ENCODE measurements at regions not wholly inside any gene's neighbourhood (a gene's known extent, or its start where the extent isn't known, plus 50 kb on each side); places are given as distances from the start of the nearest gene placed in this dataset.

- Mint-ChIP-seq H3K4me1 (ENCODE audit: low read depth in 2 of 2) (no peaks in the 10 kb centered on the region), H3K27me3 (peaks cover 8 to 11% of the 10 kb centered on the region in 2 donors), H3K9me3 (no peaks in the 10 kb centered on the region), H3K4me3 (no peak overlapping the region), H3K36me3 (ENCODE audit: insufficient read depth) (no peaks in the 10 kb centered on the region), H3K27ac (no peak overlapping the region)
- ATAC-seq (replicated peaks): no peak
- DNase-seq: no peak
Observed at GRCh38 chr3:30222441-30222840, 384.0 kb upstream of the TGFBR2 start.

- Mint-ChIP-seq H3K27me3 (peaks cover 8 to 11% of the 10 kb centered on the region in 2 donors), H3K9me3 (no peaks in the 10 kb centered on the region), H3K27ac (no peak overlapping the region), H3K4me3 (no peak overlapping the region), H3K36me3 (ENCODE audit: insufficient read depth) (no peaks in the 10 kb centered on the region), H3K4me1 (ENCODE audit: low read depth in 2 of 2) (peaks cover 0 to 1% of the 10 kb centered on the region in 2 donors)
- ATAC-seq (replicated peaks): no peak
- DNase-seq: no peak
Observed at GRCh38 chr3:30225021-30225420, 381.4 kb upstream of the TGFBR2 start.

- Mint-ChIP-seq H3K36me3 (ENCODE audit: insufficient read depth) (no peaks in the 10 kb centered on the region), H3K27me3 (peaks cover 8 to 11% of the 10 kb centered on the region in 2 donors), H3K9me3 (no peaks in the 10 kb centered on the region), H3K27ac (no peak overlapping the region), H3K4me1 (ENCODE audit: low read depth in 2 of 2) (peaks cover 0 to 1% of the 10 kb centered on the region in 2 donors), H3K4me3 (no peak overlapping the region)
- DNase-seq: no peak
- ATAC-seq (replicated peaks): no peak
Observed at GRCh38 chr3:30226601-30227151, 379.7 kb upstream of the TGFBR2 start.

- no peak for ATAC-seq (replicated peaks)
- H3K36me3 Mint-ChIP-seq (ENCODE audit: insufficient read depth): no peaks in the 10 kb centered on the region
- no peaks in the 10 kb centered on the region for H3K9me3 Mint-ChIP-seq
- H3K27me3 Mint-ChIP-seq: peaks cover 8% of the 10 kb centered on the region in 2 donors
- H3K4me3 Mint-ChIP-seq: no peak overlapping the region
- peaks cover 0 to 1% of the 10 kb centered on the region in 2 donors for H3K4me1 Mint-ChIP-seq (ENCODE audit: low read depth in 2 of 2)
- no peak overlapping the region for H3K27ac Mint-ChIP-seq
- no peak for DNase-seq
Observed at GRCh38 chr3:30227571-30228301, 378.7 kb upstream of the TGFBR2 start.

- Mint-ChIP-seq H3K36me3 (ENCODE audit: insufficient read depth) (no peaks in the 10 kb centered on the region), H3K27ac (no peak overlapping the region), H3K4me1 (ENCODE audit: low read depth in 2 of 2) (peaks cover 0 to 1% of the 10 kb centered on the region in 2 donors), H3K27me3 (peaks cover 4 to 8% of the 10 kb centered on the region in 2 donors), H3K4me3 (no peak overlapping the region), H3K9me3 (no peaks in the 10 kb centered on the region)
- ATAC-seq (replicated peaks) (no peak), DNase-seq (no peak)
Observed at GRCh38 chr3:30228302-30228631, 378.1 kb upstream of the TGFBR2 start.

GRCh38 chr3:30231277-30232141, 374.9 kb upstream of the TGFBR2 start:
- Mint-ChIP-seq H3K4me3 (no peak overlapping the region), H3K27me3 (no peaks in the 10 kb centered on the region), H3K36me3 (ENCODE audit: insufficient read depth) (no peaks in the 10 kb centered on the region), H3K27ac (no peak overlapping the region), H3K4me1 (ENCODE audit: low read depth in 2 of 2) (peaks cover 0 to 1% of the 10 kb centered on the region in 2 donors), H3K9me3 (no peaks in the 10 kb centered on the region)
- no peak for DNase-seq
- ATAC-seq (replicated peaks): no peak

GRCh38 chr3:30232142-30232541, 374.3 kb upstream of the TGFBR2 start:
- peaks cover 0 to 1% of the 10 kb centered on the region in 2 donors for H3K4me1 Mint-ChIP-seq (ENCODE audit: low read depth in 2 of 2)
- no peaks in the 10 kb centered on the region for H3K36me3 Mint-ChIP-seq (ENCODE audit: insufficient read depth)
- ATAC-seq (replicated peaks): no peak
- H3K9me3 Mint-ChIP-seq: no peaks in the 10 kb centered on the region
- H3K4me3 Mint-ChIP-seq: no peak overlapping the region
- H3K27me3 Mint-ChIP-seq: no peaks in the 10 kb centered on the region
- H3K27ac Mint-ChIP-seq: no peak overlapping the region
- DNase-seq: no peak

- H3K27me3 Mint-ChIP-seq: no peaks in the 10 kb centered on the region
- ATAC-seq (replicated peaks): no peak
- DNase-seq: no peak
- no peaks in the 10 kb centered on the region for H3K9me3 Mint-ChIP-seq
- H3K4me3 Mint-ChIP-seq: no peak overlapping the region
- no peaks in the 10 kb centered on the region for H3K4me1 Mint-ChIP-seq (ENCODE audit: low read depth in 2 of 2)
- no peak overlapping the region for H3K27ac Mint-ChIP-seq
- H3K36me3 Mint-ChIP-seq (ENCODE audit: insufficient read depth): no peaks in the 10 kb centered on the region
Observed at GRCh38 chr3:30233913-30234646, 372.3 kb upstream of the TGFBR2 start.

- no peaks in the 10 kb centered on the region for H3K9me3 Mint-ChIP-seq
- H3K4me1 Mint-ChIP-seq (ENCODE audit: low read depth in 2 of 2): no peaks in the 10 kb centered on the region
- no peak overlapping the region for H3K4me3 Mint-ChIP-seq
- peaks cover 0 to 4% of the 10 kb centered on the region in 2 donors for H3K27me3 Mint-ChIP-seq
- ATAC-seq (replicated peaks): no peak
- no peaks in the 10 kb centered on the region for H3K36me3 Mint-ChIP-seq (ENCODE audit: insufficient read depth)
- no peak for DNase-seq
- no peak overlapping the region for H3K27ac Mint-ChIP-seq
Observed at GRCh38 chr3:30236011-30236410, 370.4 kb upstream of the TGFBR2 start.

- Mint-ChIP-seq H3K4me1 (ENCODE audit: low read depth in 2 of 2) (no peaks in the 10 kb centered on the region), H3K27me3 (peaks cover 0 to 18% of the 10 kb centered on the region in 2 donors), H3K27ac (no peak overlapping the region), H3K4me3 (no peak overlapping the region), H3K36me3 (ENCODE audit: insufficient read depth) (no peaks in the 10 kb centered on the region), H3K9me3 (no peaks in the 10 kb centered on the region)
- DNase-seq: no peak
- no peak for ATAC-seq (replicated peaks)
Observed at GRCh38 chr3:30241721-30242120, 364.7 kb upstream of the TGFBR2 start.

GRCh38 chr3:30245858-30246622, 360.4 kb upstream of the TGFBR2 start:
- Mint-ChIP-seq H3K4me1 (ENCODE audit: low read depth in 2 of 2) (peaks cover 2 to 5% of the 10 kb centered on the region in 2 donors), H3K9me3 (no peaks in the 10 kb centered on the region), H3K4me3 (no peak overlapping the region)

GRCh38 chr3:30248423-30248822, 358.0 kb upstream of the TGFBR2 start:
- no peaks in the 10 kb centered on the region for H3K36me3 Mint-ChIP-seq (ENCODE audit: insufficient read depth)
- DNase-seq: no peak
- H3K27me3 Mint-ChIP-seq: peaks cover 0 to 5% of the 10 kb centered on the region in 2 donors
- ATAC-seq (replicated peaks): no peak
- H3K4me1 Mint-ChIP-seq (ENCODE audit: low read depth in 2 of 2): peaks cover 2 to 5% of the 10 kb centered on the region in 2 donors
- no peak overlapping the region for H3K27ac Mint-ChIP-seq
- H3K9me3 Mint-ChIP-seq: no peaks in the 10 kb centered on the region
- no peak overlapping the region for H3K4me3 Mint-ChIP-seq

More at GRCh38 chr3:30245858-30246622, 360.4 kb upstream of the TGFBR2 start:
- no peak for DNase-seq
- no peaks in the 10 kb centered on the region for H3K36me3 Mint-ChIP-seq (ENCODE audit: insufficient read depth)
- peaks cover 5 to 15% of the 10 kb centered on the region in 2 donors for H3K27me3 Mint-ChIP-seq
- ATAC-seq (replicated peaks): no peak
- H3K27ac Mint-ChIP-seq: no peak overlapping the region

GRCh38 chr3:30252474-30252873, 353.9 kb upstream of the TGFBR2 start:
- Mint-ChIP-seq H3K27me3 (no peaks in the 10 kb centered on the region), H3K36me3 (ENCODE audit: insufficient read depth) (no peaks in the 10 kb centered on the region), H3K9me3 (no peaks in the 10 kb centered on the region), H3K4me3 (no peak overlapping the region), H3K4me1 (ENCODE audit: low read depth in 2 of 2) (peaks cover 2 to 5% of the 10 kb centered on the region in 2 donors), H3K27ac (no peak overlapping the region)
- ATAC-seq (replicated peaks): no peak
- no peak for DNase-seq
